ENCODE measurements at regions not wholly inside any gene's neighbourhood (a gene's known extent, or its start where the extent isn't known, plus 50 kb on each side); places are given as distances from the start of the nearest gene placed in this dataset.

DNA sequence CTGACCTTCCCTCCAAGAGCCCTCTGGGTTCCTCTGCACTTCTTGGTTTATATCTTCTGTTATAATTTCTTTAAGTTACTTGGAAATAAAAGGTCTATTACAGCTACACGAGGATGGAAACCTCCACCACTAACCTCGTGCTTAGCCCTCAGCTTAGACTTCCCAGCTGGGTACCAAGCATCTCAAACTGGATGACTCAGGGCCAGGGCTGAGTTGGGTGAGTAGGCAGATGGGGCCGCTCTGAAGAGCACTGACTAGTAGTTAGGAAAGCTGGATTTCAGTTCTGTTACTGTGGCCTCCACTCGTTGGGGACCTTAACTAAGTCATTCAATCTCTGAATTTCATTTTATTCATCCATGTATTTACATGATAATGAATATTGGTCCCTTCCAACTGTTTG lies 1036.6 kb downstream of the IGSF11 start:
- no peak for DNase-seq (ENCODE audit: low spot score)
- no peaks in the 10 kb centered on the region for H3K9me3 Mint-ChIP-seq (ENCODE audit: unreplicated experiment)
- H3K4me1 Mint-ChIP-seq (ENCODE audit: unreplicated experiment): no peaks in the 10 kb centered on the region
- no peak for TF ChIP-seq CTCF (IDR thresholded peaks at IDR 0.05; ENCODE audit: unreplicated experiment)
- no peak overlapping the region for H3K27ac Mint-ChIP-seq (ENCODE audit: unreplicated experiment)
- no peaks in the 10 kb centered on the region for H3K36me3 Mint-ChIP-seq (ENCODE audit: low read depth, unreplicated experiment)
- no peaks in the 10 kb centered on the region for H3K27me3 Mint-ChIP-seq (ENCODE audit: unreplicated experiment)
- H3K4me3 Mint-ChIP-seq (ENCODE audit: unreplicated experiment): no peak overlapping the region

GRCh38 chr3:118000219-118000618 lies 1034.4 kb downstream of the IGSF11 start:
- Mint-ChIP-seq H3K9me3 (ENCODE audit: unreplicated experiment) (no peaks in the 10 kb centered on the region), H3K27me3 (ENCODE audit: unreplicated experiment) (no peaks in the 10 kb centered on the region), H3K4me3 (ENCODE audit: unreplicated experiment) (no peak overlapping the region), H3K36me3 (ENCODE audit: low read depth, unreplicated experiment) (no peaks in the 10 kb centered on the region), H3K27ac (ENCODE audit: unreplicated experiment) (no peak overlapping the region), H3K4me1 (ENCODE audit: unreplicated experiment) (no peaks in the 10 kb centered on the region)
- no peak for TF ChIP-seq CTCF (IDR thresholded peaks at IDR 0.05; ENCODE audit: unreplicated experiment)
- DNase-seq (ENCODE audit: low spot score): no peak

DNA sequence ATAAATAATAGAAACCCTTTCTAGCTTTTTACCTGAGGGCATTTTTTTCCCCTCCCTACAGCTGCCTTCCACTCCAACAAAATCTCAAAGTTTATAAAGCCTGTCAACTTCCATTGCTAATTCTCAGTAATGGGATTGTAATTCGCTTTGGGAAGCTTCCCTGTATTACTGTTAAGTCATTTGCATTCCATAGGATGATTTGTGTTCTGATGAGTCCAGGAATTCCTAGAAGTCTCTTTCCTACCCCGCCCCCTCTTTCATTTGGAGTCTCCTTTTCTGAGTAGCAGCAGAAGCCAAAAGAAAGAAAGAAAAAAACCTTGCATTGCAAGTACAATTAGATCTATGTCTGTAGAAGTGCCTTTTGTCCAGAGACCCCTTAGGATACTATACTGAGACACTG lies 1033.3 kb downstream of the IGSF11 start:
- no peak for TF ChIP-seq CTCF (IDR thresholded peaks at IDR 0.05; ENCODE audit: unreplicated experiment)
- Mint-ChIP-seq H3K36me3 (ENCODE audit: low read depth, unreplicated experiment) (no peaks in the 10 kb centered on the region), H3K27me3 (ENCODE audit: unreplicated experiment) (no peaks in the 10 kb centered on the region), H3K9me3 (ENCODE audit: unreplicated experiment) (no peaks in the 10 kb centered on the region), H3K4me3 (ENCODE audit: unreplicated experiment) (no peak overlapping the region), H3K27ac (ENCODE audit: unreplicated experiment) (no peak overlapping the region), H3K4me1 (ENCODE audit: unreplicated experiment) (no peaks in the 10 kb centered on the region)
- no peak for DNase-seq (ENCODE audit: low spot score)

GRCh38 chr3:118011910-118012309 lies 1022.7 kb downstream of the IGSF11 start:
- no peak overlapping the region for H3K27ac Mint-ChIP-seq (ENCODE audit: unreplicated experiment)
- no peak for DNase-seq (ENCODE audit: low spot score)
- no peaks in the 10 kb centered on the region for H3K9me3 Mint-ChIP-seq (ENCODE audit: unreplicated experiment)
- H3K4me3 Mint-ChIP-seq (ENCODE audit: unreplicated experiment): no peak overlapping the region
- H3K27me3 Mint-ChIP-seq (ENCODE audit: unreplicated experiment): no peaks in the 10 kb centered on the region
- no peaks in the 10 kb centered on the region for H3K36me3 Mint-ChIP-seq (ENCODE audit: low read depth, unreplicated experiment)
- no peaks in the 10 kb centered on the region for H3K4me1 Mint-ChIP-seq (ENCODE audit: unreplicated experiment)
- TF ChIP-seq CTCF (IDR thresholded peaks at IDR 0.05; ENCODE audit: unreplicated experiment): no peak

- Mint-ChIP-seq H3K27me3 (ENCODE audit: unreplicated experiment) (no peaks in the 10 kb centered on the region), H3K27ac (ENCODE audit: unreplicated experiment) (no peak overlapping the region), H3K36me3 (ENCODE audit: low read depth, unreplicated experiment) (no peaks in the 10 kb centered on the region), H3K4me1 (ENCODE audit: unreplicated experiment) (no peaks in the 10 kb centered on the region), H3K4me3 (ENCODE audit: unreplicated experiment) (no peak overlapping the region), H3K9me3 (ENCODE audit: unreplicated experiment) (no peaks in the 10 kb centered on the region)
- no peak for TF ChIP-seq CTCF (IDR thresholded peaks at IDR 0.05; ENCODE audit: unreplicated experiment)
- no peak for DNase-seq (ENCODE audit: low spot score)
Observed at GRCh38 chr3:118029049-118029448, 1005.6 kb downstream of the IGSF11 start.
